ENCODE measurements at regions not wholly inside any gene's neighbourhood (a gene's known extent, or its start where the extent isn't known, plus 50 kb on each side); places are given as distances from the start of the nearest gene placed in this dataset.
A peak's percentile ranks its signal among the peaks of the same experiment; 100 is the strongest.

GRCh38 chr16:65318590-65319257 lies 196.9 kb upstream of the CDH11 start:
- DNase-seq (ENCODE audit: low read depth): no peak
- no peak for TF ChIP-seq CTCF (IDR thresholded peaks at IDR 0.05; ENCODE audit: low read depth, low read length, missing control alignments)
- in situ Hi-C loops (cut with HindIII; ENCODE audit: low sequenced_read_pairs): no loop called here
- H3K4me3 ChIP-seq (ENCODE audit: low read depth, low read length): no peak overlapping the region

- in situ Hi-C loops (cut with HindIII; ENCODE audit: low sequenced_read_pairs): no loop called here
- no peak for TF ChIP-seq CTCF (IDR thresholded peaks at IDR 0.05; ENCODE audit: low read depth, low read length, missing control alignments)
- H3K4me3 ChIP-seq (ENCODE audit: low read depth, low read length): no peak overlapping the region
- DNase-seq (ENCODE audit: low read depth): peak; percentile 9
Observed at GRCh38 chr16:65318138-65318537, 196.3 kb upstream of the CDH11 start.

DNA sequence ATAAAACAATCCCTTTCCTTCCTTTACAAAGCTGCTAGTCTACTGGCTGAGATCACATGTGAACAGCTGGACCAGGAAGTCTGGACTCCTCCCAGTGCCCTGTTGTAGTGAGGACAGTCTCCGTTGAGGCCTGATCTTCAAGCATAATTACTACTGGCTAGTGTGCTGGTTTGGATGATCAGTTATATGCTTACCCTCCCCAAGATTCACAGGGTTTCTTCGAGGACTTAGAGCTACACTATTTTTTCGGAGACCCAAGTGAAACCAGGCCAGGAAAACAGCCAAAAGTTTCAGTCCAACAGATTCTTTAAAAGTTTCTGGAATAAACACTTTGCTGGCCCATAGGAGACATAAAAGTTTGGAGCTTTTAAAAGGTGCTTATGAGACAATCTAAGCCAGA lies 194.9 kb upstream of the CDH11 start:
- no peak for DNase-seq (ENCODE audit: low read depth)
- TF ChIP-seq CTCF (IDR thresholded peaks at IDR 0.05; ENCODE audit: low read depth, low read length, missing control alignments): no peak
- H3K4me3 ChIP-seq (ENCODE audit: low read depth, low read length): no peak overlapping the region
- in situ Hi-C loops (cut with HindIII; ENCODE audit: low sequenced_read_pairs): no loop called here

- in situ Hi-C loops (cut with HindIII; ENCODE audit: low sequenced_read_pairs): no loop called here
- TF ChIP-seq CTCF (IDR thresholded peaks at IDR 0.05; ENCODE audit: low read depth, low read length, missing control alignments): no peak
- peak; percentile 37 for DNase-seq (ENCODE audit: low read depth)
- H3K4me3 ChIP-seq (ENCODE audit: low read depth, low read length): no peak overlapping the region
Observed at GRCh38 chr16:65315081-65315780, 193.4 kb upstream of the CDH11 start.

DNA sequence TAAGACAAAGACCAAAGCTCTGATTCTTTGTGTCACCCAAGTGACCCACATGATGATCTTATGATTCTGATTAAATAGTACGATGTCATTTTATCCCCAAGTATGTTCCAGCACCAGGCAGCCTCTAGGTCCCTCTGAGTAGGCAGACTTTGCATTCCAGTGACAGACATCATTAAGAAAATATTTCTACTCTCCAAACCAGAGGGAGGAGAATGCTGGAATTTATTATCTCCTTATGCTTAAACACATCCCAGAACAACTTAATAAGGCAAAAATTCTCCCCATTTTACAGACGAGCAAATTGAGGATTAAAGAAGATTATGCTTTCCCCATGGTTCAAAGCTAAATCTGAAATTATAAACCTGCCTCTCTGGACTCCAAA lies 192.8 kb upstream of the CDH11 start:
- no peak for TF ChIP-seq CTCF (IDR thresholded peaks at IDR 0.05; ENCODE audit: low read depth, low read length, missing control alignments)
- in situ Hi-C loops (cut with HindIII; ENCODE audit: low sequenced_read_pairs): no loop called here
- no peak overlapping the region for H3K4me3 ChIP-seq (ENCODE audit: low read depth, low read length)
- DNase-seq (ENCODE audit: low read depth): no peak

DNA sequence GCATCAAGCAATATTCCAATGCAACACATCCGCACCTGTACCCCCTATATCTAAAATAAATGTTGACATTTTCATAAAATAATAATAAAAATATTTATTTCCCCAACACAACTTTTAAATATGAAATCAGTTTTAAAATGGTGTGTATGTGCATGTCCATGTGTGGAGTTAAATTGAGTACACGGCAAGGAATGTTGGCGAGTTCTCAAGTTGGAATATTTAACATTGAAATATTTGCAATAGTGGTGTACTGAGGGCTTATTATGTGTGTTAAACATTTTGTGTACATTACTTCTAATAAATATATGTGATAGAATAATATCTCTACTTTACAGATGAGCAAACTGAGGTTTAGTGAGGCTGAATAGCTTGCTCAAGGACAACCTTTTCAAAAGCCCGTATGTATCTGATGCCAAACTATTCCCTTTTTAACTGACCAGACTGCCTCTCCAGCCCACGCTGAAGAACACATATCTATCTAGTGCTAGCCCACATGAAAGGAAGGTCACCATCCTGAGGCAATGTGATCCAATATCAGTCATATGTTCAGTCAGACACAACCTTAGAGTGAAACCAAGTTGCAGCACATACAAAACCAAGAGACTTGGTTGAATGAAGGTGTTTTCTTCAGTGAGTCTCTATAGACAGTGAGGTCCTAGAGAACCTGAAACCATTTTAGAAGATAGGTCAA lies 192.2 kb upstream of the CDH11 start:
- DNase-seq (ENCODE audit: low read depth): no peak
- no peak for TF ChIP-seq CTCF (IDR thresholded peaks at IDR 0.05; ENCODE audit: low read depth, low read length, missing control alignments)
- in situ Hi-C loops (cut with HindIII; ENCODE audit: low sequenced_read_pairs): no loop called here
- H3K4me3 ChIP-seq (ENCODE audit: low read depth, low read length): no peak overlapping the region

Data from astrocyte of the cerebellum (primary cell).